K562 (cell line): ENCODE measurements at regions not wholly inside any gene's neighbourhood (a gene's known extent, or its start where the extent isn't known, plus 50 kb on each side); places are given as distances from the start of the nearest gene placed in this dataset.

Experiments used
- ATAC-seq: fragments of 200-7000 bp; cut with Tn5 transposase; 3 replicates; pipeline ENCODE4 v1.9.1; 2020; ENCODE audit warnings: moderate library complexity
- BruUV-seq: library from RNA; stranded (reverse); fragments of 400-500 nt; replicated peaks from 2 replicates; lab custom pipeline; 2021; lab: Mats Ljungman, UMichigan
- CTCF ChIA-PET: fragments of 300-600 bp; formaldehyde crosslinking; extraction: SDS; loops from one replicate; lab custom pipeline; 2021; ENCODE audit warnings: low intra/inter-chr PET ratio; lab: Yijun Ruan, JAX
- POLR2A ChIA-PET: fragments of 300-600, 350-650 bp; sonication (Branson Sonifier 250); formaldehyde crosslinking; extraction: SDS; loops from one replicate; lab custom pipeline; 2021; ENCODE audit warnings: antibody characterized with exemption, inconsistent platforms; lab: Yijun Ruan, JAX
- DNase-seq, 4 experiments: peaks; one replicate each; pipeline versions ENCODE4 v3.0.0 to v3.0.0-alpha.2; 2011 to 2018; ENCODE audit warnings: low spot score in 3 of 4, mixed read lengths in 3 of 4; ENCODE audit errors: extremely low read depth in 1 of 4
- FAIRE-seq: peaks from 2 replicates; lab custom pipeline; 2011; peaks lifted over from hg19 to GRCh38; lab: Jason Lieb, UNC
- H2AFZ ChIP-seq: 2 replicates; pipeline ENCODE4 v1.6.0; 2011; ENCODE audit warnings: low read depth, low read length, control low read depth, inconsistent platforms
- H3K27ac ChIP-seq: fragments of 200-600 bp; 3 replicates; pipeline ENCODE4 v1.8.0; 2011; ENCODE audit warnings: low read depth, mild to moderate bottlenecking, control low read depth, inconsistent platforms, low read length, moderate library complexity, mixed read lengths; ENCODE audit errors: extremely low read depth
- H3K27me3 ChIP-seq, 2 experiments: fragments of 300-600 bp in 1 of 2; 2 replicates in 1 of 2; 3 replicates in 1 of 2; pipeline versions ENCODE4 v1.6.0 to v1.8.0; 2011; ENCODE audit warnings: inconsistent platforms in 2 of 2, low read length in 2 of 2, mild to moderate bottlenecking in 1 of 2, mixed read lengths in 1 of 2, moderate library complexity in 1 of 2; ENCODE audit not compliant: control insufficient read depth in 2 of 2, insufficient read depth in 2 of 2
- H3K36me3 ChIP-seq: fragments of 300-600 bp; 3 replicates; pipeline ENCODE4 v1.8.0; 2011; ENCODE audit warnings: mild to moderate bottlenecking, low read length, inconsistent platforms; ENCODE audit not compliant: control insufficient read depth, insufficient read depth
- H3K4me1 ChIP-seq, 2 experiments: fragments of 200-600 bp in 1 of 2; replicated peaks in 1 of 2; 2 replicates in 1 of 2; 3 replicates in 1 of 2; pipeline versions ENCODE4 v1.5.1 to v1.8.0; 2011; ENCODE audit warnings: inconsistent platforms in 2 of 2, low read length in 2 of 2, mild to moderate bottlenecking in 1 of 2, mixed read lengths in 1 of 2, moderate library complexity in 1 of 2; ENCODE audit not compliant: control insufficient read depth in 2 of 2, insufficient read depth in 2 of 2
- H3K4me2 ChIP-seq: 2 replicates; pipeline ENCODE4 v1.6.1; 2011; ENCODE audit warnings: low read length, control low read depth, inconsistent platforms, mixed read lengths; ENCODE audit not compliant: insufficient read depth
- H3K4me3 ChIP-seq: fragments of 200-600 bp; sonication (generic), shearing (Covaris generic); 2 replicates; pipeline ENCODE4 v1.5.1; 2016; ENCODE audit warnings: control low read depth, inconsistent platforms
- H3K79me2 ChIP-seq: fragments of 200-600 bp; 3 replicates; pipeline ENCODE4 v1.8.0; 2011; ENCODE audit warnings: low read length, inconsistent platforms; ENCODE audit not compliant: control insufficient read depth, insufficient read depth
- H3K9ac ChIP-seq, 2 experiments: 2 replicates each; pipeline versions ENCODE4 v1.6.0 to v1.6.1; 2011; ENCODE audit warnings: low read depth in 2 of 2, low read length in 2 of 2, control low read depth in 1 of 2, inconsistent platforms in 1 of 2, mild to moderate bottlenecking in 1 of 2, mixed read lengths in 1 of 2; ENCODE audit not compliant: insufficient read depth in 1 of 2
- H3K9me1 ChIP-seq: one replicate; pipeline ENCODE4 v1.6.0; 2011; ENCODE audit warnings: inconsistent platforms, mild to moderate bottlenecking, low read length, moderate library complexity; ENCODE audit not compliant: control insufficient read depth, insufficient read depth
- H3K9me3 ChIP-seq: replicated peaks from 2 replicates; pipeline ENCODE4 v1.5.1; 2011; ENCODE audit warnings: low read depth, low read length, inconsistent platforms; ENCODE audit not compliant: control insufficient read depth, insufficient read depth
- H4K20me1 ChIP-seq: replicated peaks from 2 replicates; pipeline ENCODE4 v1.6.1; 2011; ENCODE audit warnings: low read length, inconsistent platforms, mixed read lengths; ENCODE audit not compliant: control insufficient read depth, insufficient read depth
- CREB1 ChIP-seq, 2 experiments: sonication (generic) in 1 of 2; formaldehyde crosslinking in 1 of 2; IDR thresholded peaks; 2 replicates each; pipeline versions ENCODE4 v1.6.1 to v1.8.0; 2012 to 2022; ENCODE audit warnings: inconsistent platforms in 1 of 2, mild to moderate bottlenecking in 1 of 2, missing genetic modification reagents in 1 of 2, moderate library complexity in 1 of 2
- ESRRA ChIP-seq: fragments of 450-650 bp; IDR thresholded peaks from 2 replicates; pipeline ENCODE4 v1.6.1; 2014; ENCODE audit warnings: low read depth, mild to moderate bottlenecking, moderate library complexity, borderline replicate concordance
- HNRNPH1 ChIP-seq: fragments of 200-400 bp; formaldehyde crosslinking; optimal IDR thresholded peaks from 2 replicates; pipeline ENCODE3; 2017; ENCODE audit warnings: low read depth, mild to moderate bottlenecking, low read length, moderate library complexity
- MED1 ChIP-seq: sonication (generic); formaldehyde crosslinking; IDR thresholded peaks from 2 replicates; pipeline ENCODE4 v1.8.1; 2023; ENCODE audit warnings: missing genetic modification reagents, borderline replicate concordance
- NFYB ChIP-seq: IDR thresholded peaks from 2 replicates; pipeline ENCODE4 v1.6.1; 2011; ENCODE audit warnings: mild to moderate bottlenecking, moderate library complexity; ENCODE audit not compliant: insufficient read length; ENCODE audit errors: extremely low read depth
- POLR2H ChIP-seq: IDR thresholded peaks from 2 replicates; pipeline ENCODE4 v1.6.1; 2016; ENCODE audit warnings: missing genetic modification characterization, low read depth, mild to moderate bottlenecking, control low read depth, missing compliant biosample characterization, moderate library complexity
- SMAD2 ChIP-seq: fragments of 150-350 bp; IDR thresholded peaks from 2 replicates; pipeline ENCODE4 v1.6.1; 2014; ENCODE audit warnings: low read depth, mild to moderate bottlenecking, low read length
- TAL1 ChIP-seq: fragments of 450-650 bp; IDR thresholded peaks from 2 replicates; pipeline ENCODE4 v1.6.1; 2016; ENCODE audit warnings: mild to moderate bottlenecking
- ZEB2 ChIP-seq: fragments of 450-650 bp; IDR thresholded peaks from 2 replicates; pipeline ENCODE4 v1.6.1; 2016
- ZNF184 ChIP-seq: sonication (generic); formaldehyde crosslinking; IDR thresholded peaks from 2 replicates; pipeline ENCODE4 v1.5.0; 2020; ENCODE audit warnings: missing genetic modification reagents
- ZNF232 ChIP-seq: sonication (generic); formaldehyde crosslinking; IDR thresholded peaks from 2 replicates; pipeline ENCODE4 v1.8.0; 2022; ENCODE audit warnings: mild to moderate bottlenecking, missing genetic modification reagents
- WGBS: fragments of 100-300 bp; shearing (Covaris generic); methylation state at CpG from one replicate; pipeline ENCODE4 v1.1.6; 2016; ENCODE audit warnings: low coverage, mixed read lengths; ENCODE audit not compliant: insufficient coverage; ENCODE audit errors: missing lambda C conversion rate; 5-methylcytosine and 5-hydroxymethylcytosine counted together
- in situ Hi-C: fragments of 300-500 bp; cut with MboI; formaldehyde crosslinking; loops from 4 replicates; pipeline ENCODE4 v1.15.0; 2018; ENCODE audit warnings: inconsistent platforms, mixed read lengths
- intact Hi-C: fragments of 100-400 bp; cut with micrococcal nuclease; formaldehyde crosslinking; loops from 2 replicates; pipeline ENCODE4 v1.14.2; 2022
- TF ChIP-seq, protein P1 (sequence below): fragments of 250-450 bp; sonication (Bioruptor Pico); IDR thresholded peaks from 2 replicates; pipeline ENCODE4 v1.8.0; 2021; ENCODE audit warnings: moderate library complexity, mild to moderate bottlenecking, inconsistent platforms

DNA sequence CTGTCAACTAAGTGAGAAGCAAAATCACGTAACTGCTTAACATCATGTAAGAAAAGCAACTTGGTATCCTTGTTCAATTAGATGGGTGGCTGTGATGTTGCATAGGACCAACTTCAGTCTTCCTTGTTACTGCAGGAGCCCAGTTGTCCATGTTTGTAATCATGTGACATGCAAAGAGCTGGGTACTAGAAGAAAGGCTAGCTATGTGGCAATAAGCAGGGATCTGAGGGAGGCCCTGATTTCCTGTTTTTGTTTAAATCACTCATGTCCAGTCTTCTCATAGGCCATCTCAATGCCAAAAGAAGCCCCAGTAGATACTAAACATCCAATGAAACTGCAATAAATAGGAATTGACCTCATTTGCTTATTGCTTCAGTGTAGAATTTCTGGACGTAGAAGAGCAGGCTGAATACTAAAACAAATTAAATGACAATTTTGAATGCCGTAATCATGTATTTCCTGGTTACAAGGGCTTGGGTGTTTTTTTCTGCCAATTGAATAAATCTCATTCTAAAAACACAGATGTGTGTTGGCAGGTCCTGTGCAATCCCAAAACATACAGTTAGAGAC lies 140.8 kb upstream of the ARHGAP20 start (continued):
- TF ChIP-seq CREB1 (IDR thresholded peaks at IDR 0.05) = no peak
- TF ChIP-seq CREB1 (CRISPR knock-in tag; IDR thresholded peaks at IDR 0.05) = no peak
- TF ChIP-seq, protein P1, sequence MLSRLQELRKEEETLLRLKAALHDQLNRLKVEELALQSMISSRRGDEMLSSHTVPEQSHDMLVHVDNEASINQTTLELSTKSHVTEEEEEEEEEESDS (CRISPR knock-in tag) = no peak

DNA sequence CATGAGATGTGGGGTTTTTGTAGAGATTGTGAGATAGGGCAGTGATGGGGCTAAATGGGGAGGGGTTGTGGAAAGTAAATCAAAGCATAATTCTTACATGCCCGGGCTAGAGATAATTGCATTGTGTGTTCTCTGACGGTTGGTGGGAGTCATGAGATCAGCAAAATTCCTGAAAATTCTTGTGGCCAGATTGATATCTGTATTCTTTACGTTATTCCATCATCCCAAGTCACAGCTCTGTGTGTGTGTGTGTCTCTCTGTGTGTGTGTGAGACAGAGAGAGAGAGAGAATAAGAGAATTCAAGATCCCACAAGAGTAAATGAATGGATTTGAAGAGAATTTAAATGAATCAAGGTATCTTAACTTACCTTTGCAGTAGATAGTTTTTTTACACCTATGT lies 138.6 kb upstream of the ARHGAP20 start:
- intact Hi-C loops (no loop called here), in situ Hi-C loops (no loop called here)
- Histone ChIP-seq H3K36me3 (no peaks in the 10 kb centered on the region), H3K9me1 (no peaks in the 10 kb centered on the region), H3K4me3 (no peak overlapping the region), H3K27ac (no peak overlapping the region), H2AFZ (no peak overlapping the region), H3K4me2 (no peak overlapping the region), H3K9me3 (no peaks in the 10 kb centered on the region), H3K4me1 (no peaks in the 10 kb centered on the region), H3K27me3 (no peaks in the 10 kb centered on the region), H3K79me2 (no peaks in the 10 kb centered on the region), H3K9ac (no peak overlapping the region), H4K20me1 (no peaks in the 10 kb centered on the region)
- FAIRE-seq (no peak), ATAC-seq (no peak), DNase-seq (no peak)
- 0% methylated on average over 3 of the region's 3 CpGs for WGBS
- POLR2A ChIA-PET = no interaction called here
- TF ChIP-seq POLR2H (tag) = no peak
- TF ChIP-seq TAL1 = no peak
- no peak for TF ChIP-seq ZNF184 (CRISPR knock-in tag)
- no peak for TF ChIP-seq SMAD2
- no peak for TF ChIP-seq HNRNPH1
- no peak for TF ChIP-seq NFYB
- no peak for TF ChIP-seq ESRRA
- no peak for TF ChIP-seq ZEB2
- no peak for TF ChIP-seq MED1 (CRISPR knock-in tag)
- no peak for TF ChIP-seq ZNF232 (CRISPR knock-in tag)
- CTCF ChIA-PET = no interaction called here
- BruUV-seq = no TSS peak
